Gastrocnemius medialis (tissue), 4 donors: ENCODE measurements at regions not wholly inside any gene's neighbourhood (a gene's known extent, or its start where the extent isn't known, plus 50 kb on each side); places are given as distances from the start of the nearest gene placed in this dataset.

ENCODE experiments used
- ATAC-seq, 2 donors: fragments of 150-250 bp; one replicate each; pipeline ENCODE4 v1.9.1; 2016
- DNase-seq, 2 donors: peaks; one replicate each; pipeline ENCODE4 v3.0.0-alpha.2; 2019
- H3K27ac ChIP-seq, 4 donors: fragments of 200-600 bp; sonication (generic); 1 replicate in 1 of 4; 2 replicates in 3 of 4; pipeline ENCODE4 v1.5.1; 2016 to 2018; ENCODE audit warnings: mild to moderate bottlenecking in 2 of 4, moderate library complexity in 1 of 4
- H3K27me3 ChIP-seq, 3 donors: fragments of 200-600 bp; sonication (generic) in 2 of 3; 1 replicate in 1 of 3; 2 replicates in 2 of 3; pipeline versions ENCODE4 v1.5.1 to v1.6.0; 2016 to 2019; ENCODE audit warnings: mild to moderate bottlenecking in 1 of 3, moderate library complexity in 1 of 3
- H3K36me3 ChIP-seq, 2 donors: fragments of 200-600 bp; sonication (generic) in 1 of 2; one replicate each; pipeline ENCODE4 v1.5.1; 2017 to 2018
- H3K4me1 ChIP-seq, 2 donors: fragments of 200-600 bp; sonication (generic) in 1 of 2; one replicate each; pipeline ENCODE4 v1.5.1; 2016 to 2017; ENCODE audit warnings: mild to moderate bottlenecking in 2 of 2
- H3K4me3 ChIP-seq, 4 donors: fragments of 200-600 bp; sonication (generic) in 3 of 4; 1 replicate in 1 of 4; 2 replicates in 3 of 4; pipeline ENCODE4 v1.5.1; 2016 to 2019; ENCODE audit warnings: mild to moderate bottlenecking in 2 of 4
- H3K9me3 ChIP-seq, 3 donors: fragments of 200-600 bp; sonication (generic) in 2 of 3; 1 replicate in 1 of 3; 2 replicates in 2 of 3; pipeline ENCODE4 v1.5.1; 2016 to 2019
- CTCF ChIP-seq, 5 experiments: fragments of 450-650 bp in 3 of 5; fragments of 200-600 bp in 2 of 5; sonication (generic) in 2 of 5; IDR thresholded peaks in 4 of 5; conservative IDR thresholded peaks in 1 of 5; 1 replicate in 4 of 5; 2 replicates in 1 of 5; pipeline ENCODE4 v1.5.1; 2016 to 2019; ENCODE audit warnings: antibody characterized with exemption in 5 of 5, mild to moderate bottlenecking in 3 of 5, moderate library complexity in 3 of 5
- POLR2A ChIP-seq, 2 donors: fragments of 450-650 bp; IDR thresholded peaks; one replicate each; pipeline ENCODE4 v1.6.1; 2017; ENCODE audit warnings: antibody characterized with exemption in 2 of 2, mild to moderate bottlenecking in 2 of 2, moderate library complexity in 2 of 2
- in situ Hi-C, 4 donors: fragments of 200-750 bp; cut with MboI; loops; one replicate each; pipeline versions ENCODE4 v1.15.0 to v1.8.0; 2017; ENCODE audit warnings: low sequenced_read_pairs in 4 of 4
- intact Hi-C: fragments of 100-400 bp; cut with DNase I; formaldehyde crosslinking; loops from one replicate; pipeline ENCODE4 v1.15.1; 2023; ENCODE audit warnings: low total_unique reads

- intact Hi-C loops (no loop called here), in situ Hi-C loops (no loop called here)
- Histone ChIP-seq H3K36me3 (no peaks in the 10 kb centered on the region), H3K27ac (no peak overlapping the region), H3K9me3 (no peaks in the 10 kb centered on the region), H3K4me3 (no peak overlapping the region), H3K4me1 (no peaks in the 10 kb centered on the region), H3K27me3 (no peaks in the 10 kb centered on the region)
- ATAC-seq: no peak
- no peak for DNase-seq
- TF ChIP-seq CTCF (IDR thresholded peaks at IDR 0.05 in 4 of 5, conservative IDR thresholded peaks at IDR 0.05 in 1 of 5) (no peak), POLR2A (IDR thresholded peaks at IDR 0.05) (no peak)
These were observed 1179.8 kb downstream of the SLITRK1 start for GRCh38 chr13:82702513-82702912.

DNA sequence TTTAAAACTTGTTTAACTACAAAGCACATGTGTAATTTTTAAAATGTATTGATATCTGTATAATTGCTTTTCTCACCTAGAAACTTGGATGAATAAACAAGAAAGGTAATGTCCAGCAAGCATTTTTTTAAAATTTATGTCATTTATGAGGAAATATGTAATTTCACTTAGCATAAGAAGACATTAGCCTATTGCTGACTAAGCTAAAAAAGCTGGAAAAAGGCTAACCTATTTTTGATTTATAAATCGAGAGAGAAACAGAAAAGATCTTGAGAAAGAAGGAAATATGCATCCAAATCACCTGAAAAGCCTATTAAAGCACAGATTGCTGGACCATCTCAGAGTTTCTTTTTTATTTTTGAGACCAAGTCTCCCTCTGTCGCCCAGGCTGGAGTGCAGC is 1181.3 kb downstream of the SLITRK1 start:
- Histone ChIP-seq H3K9me3 (no peaks in the 10 kb centered on the region), H3K27ac (no peak overlapping the region), H3K4me3 (no peak overlapping the region), H3K27me3 (no peaks in the 10 kb centered on the region), H3K36me3 (no peaks in the 10 kb centered on the region), H3K4me1 (no peaks in the 10 kb centered on the region)
- DNase-seq (no peak), ATAC-seq (no peak)
- TF ChIP-seq POLR2A (IDR thresholded peaks at IDR 0.05) (no peak), CTCF (IDR thresholded peaks at IDR 0.05 in 4 of 5, conservative IDR thresholded peaks at IDR 0.05 in 1 of 5) (no peak)
- intact Hi-C loops: no loop called here
- in situ Hi-C loops: no loop called here

GRCh38 chr13:82698941-82699340 is 1183.3 kb downstream of the SLITRK1 start:
- Histone ChIP-seq H3K27me3 (no peaks in the 10 kb centered on the region), H3K4me1 (no peaks in the 10 kb centered on the region), H3K4me3 (no peak overlapping the region), H3K36me3 (no peaks in the 10 kb centered on the region), H3K27ac (no peak overlapping the region), H3K9me3 (no peaks in the 10 kb centered on the region)
- ATAC-seq (no peak), DNase-seq (no peak)
- in situ Hi-C loops (no loop called here), intact Hi-C loops (no loop called here)
- TF ChIP-seq CTCF (IDR thresholded peaks at IDR 0.05 in 4 of 5, conservative IDR thresholded peaks at IDR 0.05 in 1 of 5) (no peak), POLR2A (IDR thresholded peaks at IDR 0.05) (no peak)

GRCh38 chr13:82698383-82698782 is 1183.9 kb downstream of the SLITRK1 start:
- H3K27me3 ChIP-seq: no peaks in the 10 kb centered on the region
- H3K27ac ChIP-seq: no peak overlapping the region
- no peak overlapping the region for H3K4me3 ChIP-seq
- no peaks in the 10 kb centered on the region for H3K4me1 ChIP-seq
- in situ Hi-C loops (no loop called here), intact Hi-C loops (no loop called here)
- no peak for DNase-seq
- TF ChIP-seq CTCF (IDR thresholded peaks at IDR 0.05 in 4 of 5, conservative IDR thresholded peaks at IDR 0.05 in 1 of 5) (no peak), POLR2A (IDR thresholded peaks at IDR 0.05) (no peak)
- H3K9me3 ChIP-seq: no peaks in the 10 kb centered on the region
- H3K36me3 ChIP-seq: no peaks in the 10 kb centered on the region
- ATAC-seq: no peak

- ATAC-seq (no peak), DNase-seq (no peak)
- Histone ChIP-seq H3K9me3 (no peaks in the 10 kb centered on the region), H3K36me3 (no peaks in the 10 kb centered on the region), H3K27ac (no peak overlapping the region), H3K4me1 (no peaks in the 10 kb centered on the region), H3K4me3 (no peak overlapping the region), H3K27me3 (no peaks in the 10 kb centered on the region)
- in situ Hi-C loops: no loop called here
- TF ChIP-seq CTCF (IDR thresholded peaks at IDR 0.05 in 4 of 5, conservative IDR thresholded peaks at IDR 0.05 in 1 of 5) (no peak), POLR2A (IDR thresholded peaks at IDR 0.05) (no peak)
- intact Hi-C loops: no loop called here
These were observed 1188.7 kb downstream of the SLITRK1 start for GRCh38 chr13:82693607-82694006.
